Psoas muscle (tissue), 7 donors: ENCODE measurements at regions not wholly inside any gene's neighbourhood (a gene's known extent, or its start where the extent isn't known, plus 50 kb on each side); places are given as distances from the start of the nearest gene placed in this dataset.

Experiments used
- ATAC-seq, 4 donors: fragments of 200-7000 bp; cut with Tn5 transposase; one replicate each; pipeline ENCODE4 v1.9.1; 2020; ENCODE audit warnings: moderate library complexity in 3 of 4, mild to moderate bottlenecking in 2 of 4
- DNase-seq, 2 donors: peaks; one replicate each; pipeline ENCODE4 v3.0.0-alpha.2; 2020
- H3K27ac ChIP-seq: fragments of 200-600 bp; one replicate; pipeline ENCODE4 v1.8.0; 2022
- H3K27me3 ChIP-seq, 3 donors: fragments of 200-600 bp in 1 of 3; one replicate each; pipeline versions ENCODE4 v1.6.1 to v1.8.0; 2013 to 2022; ENCODE audit warnings: low read length in 2 of 3, mild to moderate bottlenecking in 2 of 3, moderate library complexity in 1 of 3; ENCODE audit not compliant: insufficient read depth in 3 of 3
- H3K36me3 ChIP-seq, 2 donors: fragments of 200-600 bp in 1 of 2; one replicate each; pipeline versions ENCODE4 v1.6.1 to v1.8.0; 2013 to 2022; ENCODE audit warnings: low read depth in 1 of 2, mild to moderate bottlenecking in 1 of 2, moderate library complexity in 1 of 2; ENCODE audit not compliant: insufficient read depth in 1 of 2
- H3K4me1 ChIP-seq: fragments of 200-600 bp; one replicate; pipeline ENCODE4 v1.8.0; 2022
- H3K4me3 ChIP-seq: fragments of 200-600 bp; one replicate; pipeline ENCODE4 v1.8.0; 2022; ENCODE audit warnings: mild to moderate bottlenecking
- H3K9me3 ChIP-seq: fragments of 200-600 bp; one replicate; pipeline ENCODE4 v1.8.0; 2022
- CTCF ChIP-seq: fragments of 200-600 bp; IDR thresholded peaks from one replicate; pipeline ENCODE4 v1.8.0; 2022; ENCODE audit warnings: antibody characterized with exemption
- WGBS, 3 donors: extraction: QIAGEN DNeasy Blood & Tissue Kit; methylation state at CpG; one replicate each; pipeline versions ENCODE4 v1.1.6 to v1.1.7; 2013; 5-methylcytosine and 5-hydroxymethylcytosine counted together
- intact Hi-C, 2 donors: fragments of 100-400 bp; cut with DNase I; formaldehyde crosslinking; loops; one replicate each; pipeline versions ENCODE4 v1.11.0 to v1.14.2; 2022
- donor health status: healthy with polysubstance abuse.
- donor health status: DM: no; HTN: no; CAD: no; lungs with moderate emphysema.
- donor health status: Bipolar disorder and iron deficiency.
- donor health status: healthy.
- donor health status: DM: yes; HTN: yes; CAD: no.
- donor health status: DM: no; HTN: no; CAD: no.
- donor health status: DM: yes; HTN: yes; CAD: no.

DNA sequence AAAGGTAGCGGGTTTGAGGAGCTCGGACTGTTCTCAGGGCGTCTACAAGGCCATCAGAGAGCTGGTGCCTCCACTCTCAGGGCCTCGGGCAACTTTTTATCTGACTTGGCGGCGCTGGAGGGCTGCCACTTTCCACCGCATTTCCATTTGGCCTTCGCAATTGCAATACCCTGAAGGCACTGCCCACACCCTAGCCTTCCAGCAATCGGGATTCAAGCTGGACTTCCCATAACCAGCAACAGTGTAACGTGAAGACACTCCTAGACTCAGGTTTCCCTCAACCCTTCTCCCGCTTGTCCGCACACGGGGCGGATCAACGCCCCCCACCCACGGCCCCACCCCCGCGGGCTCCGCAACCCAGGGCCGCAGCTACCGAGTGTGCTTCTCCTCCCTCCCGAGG is 50.2 kb upstream of the BCOR start:
- H3K27ac ChIP-seq, result no peak overlapping the region
- ATAC-seq (no peak), DNase-seq (no peak)
- no peaks in the 10 kb centered on the region for H3K9me3 ChIP-seq
- H3K36me3 ChIP-seq, result no peaks in the 10 kb centered on the region
- no peak overlapping the region for H3K4me3 ChIP-seq
- WGBS, 3 donors, result 58 to 81% (median 79%) methylated on average over 18 to 22 of the region's 22 CpGs
- H3K27me3 ChIP-seq, result peaks cover 0 to 78% (median 0%) of the 10 kb centered on the region in 3 donors
- H3K4me1 ChIP-seq, result peaks cover 12% of the 10 kb centered on the region
- TF ChIP-seq CTCF, result no peak
- intact Hi-C loops, result loop anchor here in 1 of 2 donors (5.0 kb wide), 1 partner anchor 36 kb away; no protein-coding TSS in a partner anchor
